ENCODE measurements at regions not wholly inside any gene's neighbourhood (a gene's known extent, or its start where the extent isn't known, plus 50 kb on each side); places are given as distances from the start of the nearest gene placed in this dataset.

DNA sequence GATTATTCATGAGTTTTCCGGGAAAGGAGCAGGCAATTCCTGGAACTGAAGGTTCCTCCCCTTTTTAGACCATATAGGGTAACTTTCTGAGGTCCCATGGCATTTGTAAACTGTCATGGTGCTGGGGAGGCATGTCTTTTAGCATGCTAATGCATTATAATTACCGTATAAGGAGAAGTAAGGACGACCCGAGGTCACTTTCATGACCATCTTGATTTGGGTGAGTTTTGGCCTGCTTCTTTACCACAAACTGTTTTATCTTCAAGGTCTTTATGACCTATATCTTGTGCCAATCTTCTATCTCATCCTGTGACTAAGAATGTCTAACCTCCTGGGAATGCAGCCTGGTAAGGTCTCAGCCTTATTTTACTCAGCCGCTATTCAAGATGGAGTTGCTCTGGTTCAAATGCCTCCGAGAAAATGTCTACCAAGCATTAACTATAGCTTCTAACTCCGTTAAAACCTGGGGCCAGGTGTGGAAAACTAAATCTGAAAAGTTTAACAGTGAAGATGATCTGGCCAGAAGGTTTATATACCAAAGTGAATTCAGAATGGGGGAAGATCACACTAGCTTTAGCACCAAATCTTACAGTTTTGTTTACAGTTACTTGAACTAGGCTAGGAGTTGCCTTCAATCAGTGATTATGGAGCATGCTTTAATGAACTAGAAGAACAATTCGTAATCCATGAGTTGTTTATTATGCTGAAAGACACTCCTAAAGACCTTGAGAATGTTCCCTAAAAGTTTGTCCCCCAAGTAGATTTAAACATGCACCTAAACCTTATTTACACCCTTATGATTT is 80.0 kb upstream of the TOP1 start:
- no peak for TF ChIP-seq POLR2A (IDR thresholded peaks at IDR 0.05)
- TF ChIP-seq CTCF (IDR thresholded peaks at IDR 0.05 in 8 of 11, conservative IDR thresholded peaks at IDR 0.05 in 3 of 11), result no peak

Measured in spleen (tissue), 7 donors.